ENCODE measurements at regions not wholly inside any gene's neighbourhood (a gene's known extent, or its start where the extent isn't known, plus 50 kb on each side); places are given as distances from the start of the nearest gene placed in this dataset.
"Not testable (repeated sequence)": the region's sequence is repeated elsewhere in the genome, so short reads cannot be mapped to it uniquely, and the experiment has no call there.

GRCh38 chr12:38166225-38166624 is 150.3 kb upstream of the ALG10B start:
- Histone ChIP-seq H3K4me1 (no peaks in the 10 kb centered on the region), H3K4me3 (no peak overlapping the region), H3K27ac (no peak overlapping the region), H3K36me3 (no peaks in the 10 kb centered on the region), H3K9me3 (peaks cover 0 to 26% (median 15%) of the 10 kb centered on the region in 8 donors), H3K27me3 (replicated peaks in 1 of 7) (no peaks in the 10 kb centered on the region)
- 78 to 96% (median 87%) methylated on average over 2 of the region's 2 CpGs for WGBS, 5 donors
- DNase-seq = no peak
- no peak for TF ChIP-seq POLR2A (IDR thresholded peaks at IDR 0.05)
- TF ChIP-seq CTCF (IDR thresholded peaks at IDR 0.05 in 8 of 11, conservative IDR thresholded peaks at IDR 0.05 in 3 of 11) = no peak
- no peak for TF ChIP-seq POLR2AphosphoS5 (IDR thresholded peaks at IDR 0.05)
- intact Hi-C loops (cut with DNase I; ENCODE audit: low total_unique reads) = no loop called here

DNA sequence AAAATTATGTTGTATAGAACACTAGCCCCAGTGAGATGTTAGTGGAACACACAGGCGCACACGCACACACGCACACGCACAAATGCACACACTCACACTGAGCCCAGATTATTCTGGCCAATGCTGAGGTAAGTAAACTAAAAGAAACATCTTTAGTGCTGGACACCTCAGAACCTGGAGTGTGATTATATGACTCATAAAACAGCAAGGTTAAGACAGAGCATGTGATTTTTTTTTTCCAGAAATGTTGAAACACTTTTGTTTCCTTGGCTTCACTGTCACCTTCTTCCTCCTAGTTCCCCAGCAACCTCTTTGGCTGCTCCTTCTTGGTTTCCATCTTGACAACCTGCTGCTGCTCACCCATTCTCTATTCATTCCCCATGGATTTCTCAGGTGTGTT is 141.0 kb upstream of the ALG10B start:
- TF ChIP-seq POLR2AphosphoS5 (IDR thresholded peaks at IDR 0.05) (no peak), CTCF (IDR thresholded peaks at IDR 0.05 in 8 of 11, conservative IDR thresholded peaks at IDR 0.05 in 3 of 11) (no peak), POLR2A (IDR thresholded peaks at IDR 0.05) (no peak)
- no peaks in the 10 kb centered on the region for H3K36me3 ChIP-seq
- H3K4me1 ChIP-seq = no peaks in the 10 kb centered on the region
- 84 to 98% (median 95%) methylated on average over 4 of the region's 4 CpGs for WGBS, 5 donors
- H3K27ac ChIP-seq = no peak overlapping the region
- H3K27me3 ChIP-seq (replicated peaks in 1 of 7) = no peaks in the 10 kb centered on the region
- intact Hi-C loops (cut with DNase I; ENCODE audit: low total_unique reads) = no loop called here
- DNase-seq = no peak
- H3K9me3 ChIP-seq = no peaks in the 10 kb centered on the region
- no peak overlapping the region for H3K4me3 ChIP-seq

DNA sequence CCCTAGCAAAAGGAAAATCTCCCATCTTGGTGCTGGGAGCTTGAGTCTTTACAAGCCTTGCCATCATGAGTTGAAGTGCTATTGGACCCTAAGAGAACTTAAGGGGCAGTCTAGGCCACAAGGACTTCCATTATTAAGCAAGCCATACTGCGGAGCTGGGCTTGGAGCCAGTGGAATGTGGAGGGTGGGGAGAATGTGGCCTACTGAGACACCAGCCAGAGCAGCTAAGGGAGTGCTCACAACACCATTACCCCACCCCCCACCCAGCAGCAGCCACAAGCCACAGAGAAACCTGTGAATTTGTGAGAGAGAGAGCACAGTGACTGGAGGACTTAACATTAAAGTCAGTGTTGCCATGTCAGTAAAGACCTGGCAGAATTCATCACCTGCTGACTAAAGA is 133.0 kb upstream of the ALG10B start:
- DNase-seq; H3K36me3 ChIP-seq; H3K4me1 ChIP-seq; H3K27ac ChIP-seq; H3K27me3 ChIP-seq (replicated peaks in 1 of 7); H3K4me3 ChIP-seq; intact Hi-C loops (cut with DNase I; ENCODE audit: low total_unique reads): not testable (repeated sequence)
- peaks cover 0 to 17% (median 7%) of the 10 kb centered on the region in 8 donors for H3K9me3 ChIP-seq
- WGBS, 5 donors = 36 to 100% (median 92%) methylated on average over 1 of the region's 1 CpG

GRCh38 chr12:38197286-38197685 is 119.3 kb upstream of the ALG10B start:
- H3K27me3 ChIP-seq (replicated peaks in 1 of 7); H3K4me1 ChIP-seq; H3K27ac ChIP-seq; intact Hi-C loops (cut with DNase I; ENCODE audit: low total_unique reads); DNase-seq; H3K36me3 ChIP-seq; H3K4me3 ChIP-seq: not testable (repeated sequence)
- 62 to 80% (median 69%) methylated on average over 1 of the region's 1 CpG for WGBS, 5 donors
- H3K9me3 ChIP-seq = peaks cover 0 to 23% (median 6%) of the 10 kb centered on the region in 8 donors

DNA sequence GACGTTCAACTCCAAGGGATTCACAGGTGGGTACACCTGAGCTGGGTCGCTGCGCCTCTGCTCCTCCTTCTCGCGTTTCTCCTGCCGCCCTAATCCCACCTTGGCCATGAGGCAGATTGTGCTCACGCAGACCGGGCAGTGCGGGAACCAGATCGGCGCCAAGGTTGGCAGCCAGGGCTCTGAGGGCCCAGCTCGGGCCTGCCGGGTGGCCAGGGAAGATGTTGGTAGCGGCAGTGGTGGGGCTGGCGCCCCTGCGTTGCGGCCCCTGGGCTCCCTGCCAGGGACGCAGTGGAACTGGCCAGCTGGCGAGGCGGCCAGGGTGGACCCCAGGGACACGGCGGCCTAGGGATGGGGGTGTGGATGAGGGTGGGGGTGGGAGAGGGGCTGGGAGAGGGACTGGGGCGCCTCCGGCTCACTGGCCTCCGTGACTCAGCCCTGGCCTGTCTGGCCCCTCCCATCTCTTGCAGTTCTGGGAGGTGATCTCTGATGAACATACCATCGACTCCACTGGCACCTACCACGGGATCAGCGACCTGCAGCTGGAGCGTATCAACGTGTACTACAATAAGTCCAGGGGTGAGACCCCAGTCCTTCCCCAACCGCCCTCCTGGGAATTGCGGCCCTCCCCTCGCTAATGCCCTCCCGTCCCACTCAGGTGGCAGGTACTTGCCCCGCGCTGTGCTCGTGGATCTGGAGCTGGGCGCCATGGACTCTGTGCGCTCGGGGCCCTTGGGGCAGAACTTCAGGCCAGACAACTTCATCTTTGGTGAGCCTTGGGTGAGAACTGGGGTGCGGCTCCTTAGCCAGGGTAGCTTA is 114.9 kb upstream of the ALG10B start:
- H3K4me1 ChIP-seq = no peaks in the 10 kb centered on the region
- H3K27ac ChIP-seq = no peak overlapping the region
- DNase-seq = no peak
- H3K9me3 ChIP-seq = peaks cover 0 to 21% (median 0%) of the 10 kb centered on the region in 8 donors
- H3K4me3 ChIP-seq = no peak overlapping the region
- TF ChIP-seq POLR2A (IDR thresholded peaks at IDR 0.05) (no peak), CTCF (IDR thresholded peaks at IDR 0.05 in 8 of 11, conservative IDR thresholded peaks at IDR 0.05 in 3 of 11) (no peak), POLR2AphosphoS5 (IDR thresholded peaks at IDR 0.05) (no peak)
- intact Hi-C loops (cut with DNase I; ENCODE audit: low total_unique reads) = no loop called here
- 90 to 94% (median 92%) methylated on average over 17 to 41 of the region's 41 CpGs for WGBS, 5 donors
- H3K27me3 ChIP-seq (replicated peaks in 1 of 7) = no peaks in the 10 kb centered on the region
- no peaks in the 10 kb centered on the region for H3K36me3 ChIP-seq

All from spleen (tissue), 11 donors.